ENCODE measurements at regions not wholly inside any gene's neighbourhood (a gene's known extent, or its start where the extent isn't known, plus 50 kb on each side); places are given as distances from the start of the nearest gene placed in this dataset.

- Histone ChIP-seq H3K4me3 (ENCODE audit: low read depth in 1 of 3, low read length in 3 of 3) (no peak overlapping the region), H3K4me1 (ENCODE audit: control insufficient read depth in 4 of 4, insufficient read depth in 4 of 4, low read length in 3 of 4) (no peaks in the 10 kb centered on the region), H3K36me3 (ENCODE audit: control insufficient read depth in 4 of 4, insufficient read depth in 3 of 4, low read depth in 1 of 4, low read length in 3 of 4) (no peaks in the 10 kb centered on the region), H3K9me3 (ENCODE audit: control insufficient read depth in 4 of 4, low read length in 3 of 4) (no peaks in the 10 kb centered on the region), H3K27ac (ENCODE audit: low read depth in 1 of 2, low read length in 2 of 2) (no peak overlapping the region), H3K27me3 (ENCODE audit: control insufficient read depth in 4 of 4, insufficient read depth in 4 of 4, low read length in 3 of 4) (no peaks in the 10 kb centered on the region), H3K9ac (ENCODE audit: low read depth in 1 of 2, low read length in 2 of 2) (no peak overlapping the region)
- DNase-seq (ENCODE audit: low spot score) = no peak
- TF ChIP-seq CTCF (IDR thresholded peaks at IDR 0.05; ENCODE audit: low read depth, low read length, missing input control) (no peak), EGR1 (IDR thresholded peaks at IDR 0.05; ENCODE audit: low read depth in 2 of 2) (no peak), FOXA1 (IDR thresholded peaks at IDR 0.05) (no peak), RXRA (IDR thresholded peaks at IDR 0.05) (no peak), REST (IDR thresholded peaks at IDR 0.05) (no peak), ZBTB33 (IDR thresholded peaks at IDR 0.05) (no peak), GABPA (IDR thresholded peaks at IDR 0.05 in 1 of 2, conservative IDR thresholded peaks at IDR 0.05 in 1 of 2) (no peak), SP1 (IDR thresholded peaks at IDR 0.05) (no peak), HNF4G (IDR thresholded peaks at IDR 0.05) (no peak)
- WGBS = 53% methylated on average over 4 of the region's 4 CpGs
Measured at GRCh38 chr3:102206511-102207031, 228.2 kb upstream of the ZPLD1 start.

- Histone ChIP-seq H3K36me3 (ENCODE audit: control insufficient read depth in 4 of 4, insufficient read depth in 3 of 4, low read depth in 1 of 4, low read length in 3 of 4) (no peaks in the 10 kb centered on the region), H3K4me1 (ENCODE audit: control insufficient read depth in 4 of 4, insufficient read depth in 4 of 4, low read length in 3 of 4) (no peaks in the 10 kb centered on the region), H3K27ac (ENCODE audit: low read depth in 1 of 2, low read length in 2 of 2) (no peak overlapping the region), H3K9me3 (ENCODE audit: control insufficient read depth in 4 of 4, low read length in 3 of 4) (no peaks in the 10 kb centered on the region), H3K9ac (ENCODE audit: low read depth in 1 of 2, low read length in 2 of 2) (no peak overlapping the region), H3K27me3 (ENCODE audit: control insufficient read depth in 4 of 4, insufficient read depth in 4 of 4, low read length in 3 of 4) (no peaks in the 10 kb centered on the region), H3K4me3 (ENCODE audit: low read depth in 1 of 3, low read length in 3 of 3) (no peak overlapping the region)
- 90% methylated on average over 3 of the region's 3 CpGs for WGBS
- no peak for DNase-seq (ENCODE audit: low spot score)
- no peak for TF ChIP-seq YY1 (IDR thresholded peaks at IDR 0.05)
- TF ChIP-seq RXRA (IDR thresholded peaks at IDR 0.05) = no peak
- no peak for TF ChIP-seq HNF4G (IDR thresholded peaks at IDR 0.05)
- no peak for TF ChIP-seq HNF4A (conservative IDR thresholded peaks at IDR 0.05)
- TF ChIP-seq MAX (IDR thresholded peaks at IDR 0.05) = no peak
- TF ChIP-seq ATF3 (IDR thresholded peaks at IDR 0.05) = no peak
- no peak for TF ChIP-seq NR2F2 (IDR thresholded peaks at IDR 0.05)
- TF ChIP-seq EGR1 (IDR thresholded peaks at IDR 0.05; ENCODE audit: low read depth in 2 of 2) = no peak
- TF ChIP-seq TAF1 (conservative IDR thresholded peaks at IDR 0.05) = no peak
- TF ChIP-seq ZBTB33 (IDR thresholded peaks at IDR 0.05) = no peak
- TF ChIP-seq GABPA (IDR thresholded peaks at IDR 0.05 in 1 of 2, conservative IDR thresholded peaks at IDR 0.05 in 1 of 2) = no peak
- no peak for TF ChIP-seq FOXA2 (IDR thresholded peaks at IDR 0.05)
- TF ChIP-seq SP1 (IDR thresholded peaks at IDR 0.05) = no peak
- TF ChIP-seq RAD21 (IDR thresholded peaks at IDR 0.05) = no peak
- no peak for TF ChIP-seq JUND (IDR thresholded peaks at IDR 0.05)
- TF ChIP-seq FOXA1 (IDR thresholded peaks at IDR 0.05) = no peak
- no peak for TF ChIP-seq REST (IDR thresholded peaks at IDR 0.05)
Measured at GRCh38 chr3:102207151-102207571, 227.7 kb upstream of the ZPLD1 start.
